Motor neuron (in vitro differentiated cells): ENCODE measurements at regions not wholly inside any gene's neighbourhood (a gene's known extent, or its start where the extent isn't known, plus 50 kb on each side); places are given as distances from the start of the nearest gene placed in this dataset.
A peak's percentile ranks its signal among the peaks of the same experiment; 100 is the strongest.

Experiments
- ATAC-seq, 8 experiments: fragments of 200-7000 bp; cut with Tn5 transposase; replicated peaks in 6 of 8; 2 replicates each; pipeline ENCODE4 v1.8.0; 2021; ENCODE audit warnings: mild to moderate bottlenecking in 8 of 8, moderate library complexity in 8 of 8
- H3K27ac ChIP-seq, 2 donors: fragments of 250-450 bp; sonication (Bioruptor Pico); 2 replicates each; pipeline ENCODE4 v1.9.0; 2021; ENCODE audit warnings: antibody characterized with exemption in 2 of 2, mild to moderate bottlenecking in 2 of 2, moderate library complexity in 1 of 2
- H3K4me1 ChIP-seq, 2 donors: fragments of 250-450 bp; sonication (Bioruptor Pico); replicated peaks in 1 of 2; 2 replicates each; pipeline ENCODE4 v1.6.1; 2021; ENCODE audit warnings: antibody characterized with exemption in 2 of 2, mild to moderate bottlenecking in 2 of 2, moderate library complexity in 1 of 2
- H3K4me3 ChIP-seq, 5 donors: fragments of 250-450 bp; sonication (Bioruptor Pico); 2 replicates each; pipeline ENCODE4 v1.9.0; 2021; ENCODE audit warnings: antibody characterized with exemption in 5 of 5, mild to moderate bottlenecking in 5 of 5, moderate library complexity in 4 of 5
- WGBS, 10 experiments: fragments of 450-650 bp; shearing (Covaris generic); methylation state at CpG; one replicate each; pipeline ENCODE4 v1.0.0; 2022; 5-methylcytosine and 5-hydroxymethylcytosine counted together
- in situ Hi-C, 9 experiments: fragments of 400-800 bp; cut with MboI; loops; one replicate each; pipeline ENCODE4 v1.15.0; 2021; ENCODE audit warnings: low sequenced_read_pairs in 9 of 9, low pct_unique_long_range_greater_than_20kb in 2 of 9; ENCODE audit not compliant: unreplicated experiment in 9 of 9

GRCh38 chr5:171700318-171700912 is 85.2 kb upstream of the SMIM23 start:
- 6 to 100% (median 66%) methylated on average over 1 to 2 of the region's 2 CpGs for WGBS, 10 experiments
- Histone ChIP-seq H3K4me1 (peaks cover 0 to 4% of the 10 kb centered on the region in 2 donors), H3K27ac (no peak overlapping the region), H3K4me3 (no peak overlapping the region)
- in situ Hi-C loops = no loop called here
- peak in 1 of 8 experiments; percentile 41 for ATAC-seq

- Histone ChIP-seq H3K4me1 (peaks cover 0 to 4% of the 10 kb centered on the region in 2 donors), H3K4me3 (no peak overlapping the region), H3K27ac (no peak overlapping the region)
- in situ Hi-C loops = no loop called here
- WGBS, 10 experiments = 74 to 100% (median 84%) methylated on average over 2 to 9 of the region's 10 CpGs; no CpG with 5 or more reads in 4 of the 10 experiments
- peak in 2 of 8 experiments; percentile 21 to 52 for ATAC-seq
Measured at GRCh38 chr5:171701100-171701541, 84.5 kb upstream of the SMIM23 start.

- WGBS, 10 experiments = 40 to 100% (median 76%) methylated on average over 2 to 10 of the region's 13 CpGs; no CpG with 5 or more reads in 2 of the 10 experiments
- in situ Hi-C loops = no loop called here
- H3K4me1 ChIP-seq = peaks cover 0 to 4% of the 10 kb centered on the region in 2 donors
- H3K4me3 ChIP-seq = no peak overlapping the region
- H3K27ac ChIP-seq = no peak overlapping the region
- ATAC-seq = peak in 1 of 8 experiments; percentile 52
Measured at GRCh38 chr5:171702135-171702770, 83.4 kb upstream of the SMIM23 start.

GRCh38 chr5:171703146-171703545 is 82.5 kb upstream of the SMIM23 start:
- 43 to 100% (median 91%) methylated on average over 1 to 9 of the region's 11 CpGs; no CpG with 5 or more reads in 5 of the 10 experiments for WGBS, 10 experiments
- ATAC-seq = no peak
- Histone ChIP-seq H3K4me3 (no peak overlapping the region), H3K27ac (no peak overlapping the region), H3K4me1 (peaks cover 0 to 4% of the 10 kb centered on the region in 2 donors)
- in situ Hi-C loops = no loop called here

- 68 to 100% methylated on average over 2 of the region's 6 CpGs; no CpG with 5 or more reads in 8 of the 10 experiments for whole genome bisulfite sequencing, 10 experiments
- peaks cover 2 to 6% of the 10 kb centered on the region in 2 donors for H3K4me1 ChIP-seq
- no peak overlapping the region for H3K4me3 ChIP-seq
- no peak overlapping the region for H3K27ac ChIP-seq
- ATAC-seq = no peak
- in situ Hi-C loops = no loop called here
Measured at GRCh38 chr5:171705036-171705435, 80.6 kb upstream of the SMIM23 start.

GRCh38 chr5:171705830-171706468 is 79.7 kb upstream of the SMIM23 start:
- H3K27ac ChIP-seq = no peak overlapping the region
- no peak overlapping the region for H3K4me3 ChIP-seq
- 40 to 100% (median 68%) methylated on average over 1 to 7 of the region's 7 CpGs; no CpG with 5 or more reads in 1 of the 10 experiments for WGBS, 10 experiments
- in situ Hi-C loops = no loop called here
- H3K4me1 ChIP-seq = peaks cover 9 to 11% of the 10 kb centered on the region in 2 donors
- peak in 2 of 8 experiments; percentile 28 to 78 for ATAC-seq

GRCh38 chr5:171706736-171707441 is 78.7 kb upstream of the SMIM23 start:
- ATAC-seq = no peak
- Histone ChIP-seq H3K4me1 (peaks cover 11 to 15% of the 10 kb centered on the region in 2 donors), H3K4me3 (no peak overlapping the region), H3K27ac (no peak overlapping the region)
- WGBS, 10 experiments = 40 to 100% methylated on average over 2 of the region's 2 CpGs; no CpG with 5 or more reads in 8 of the 10 experiments
- in situ Hi-C loops = no loop called here

GRCh38 chr5:171707442-171707792 is 78.2 kb upstream of the SMIM23 start:
- no peak overlapping the region for H3K27ac ChIP-seq
- H3K4me1 ChIP-seq = peaks cover 11 to 15% of the 10 kb centered on the region in 2 donors
- H3K4me3 ChIP-seq = no peak overlapping the region
- in situ Hi-C loops = no loop called here
- peak in 1 of 8 experiments; percentile 38 for ATAC-seq
- 20 to 80% (median 69%) methylated on average over 1 of the region's 1 CpG; no CpG with 5 or more reads in 6 of the 10 experiments for WGBS, 10 experiments

- in situ Hi-C loops = no loop called here
- peaks cover 11 to 15% of the 10 kb centered on the region in 2 donors for H3K4me1 ChIP-seq
- H3K4me3 ChIP-seq = no peak overlapping the region
- H3K27ac ChIP-seq = peak overlapping the region in 1 of 2 donors; percentile 9
- peak in 5 of 8 experiments; percentile 95 to 98 (median 97) for ATAC-seq
- 54 to 90% (median 67%) methylated on average over 1 to 4 of the region's 5 CpGs; no CpG with 5 or more reads in 2 of the 10 experiments for WGBS, 10 experiments
Measured at GRCh38 chr5:171709930-171710329, 75.7 kb upstream of the SMIM23 start.

GRCh38 chr5:171710451-171711024 is 75.1 kb upstream of the SMIM23 start:
- 51 to 90% (median 84%) methylated on average over 2 to 5 of the region's 5 CpGs; no CpG with 5 or more reads in 1 of the 10 experiments for WGBS, 10 experiments
- peak in 5 of 8 experiments; percentile 14 to 40 (median 25) for ATAC-seq
- in situ Hi-C loops = no loop called here
- no peak overlapping the region for H3K4me3 ChIP-seq
- H3K27ac ChIP-seq = peak overlapping the region; percentile 9 to 33
- H3K4me1 ChIP-seq = peaks cover 11 to 15% of the 10 kb centered on the region in 2 donors

GRCh38 chr5:171711571-171711970 is 74.0 kb upstream of the SMIM23 start:
- in situ Hi-C loops = no loop called here
- Histone ChIP-seq H3K4me1 (peaks cover 11 to 15% of the 10 kb centered on the region in 2 donors), H3K4me3 (no peak overlapping the region), H3K27ac (no peak overlapping the region)
- ATAC-seq = peak in 6 of 8 experiments; percentile 9 to 56 (median 29)
- 17 to 100% (median 50%) methylated on average over 1 to 5 of the region's 6 CpGs; no CpG with 5 or more reads in 1 of the 10 experiments for WGBS, 10 experiments

- Histone ChIP-seq H3K4me1 (peaks cover 11 to 15% of the 10 kb centered on the region in 2 donors), H3K4me3 (no peak overlapping the region), H3K27ac (no peak overlapping the region)
- in situ Hi-C loops = no loop called here
- ATAC-seq = no peak
- 17 to 100% (median 75%) methylated on average over 1 to 4 of the region's 4 CpGs; no CpG with 5 or more reads in 2 of the 10 experiments for WGBS, 10 experiments
Measured at GRCh38 chr5:171712616-171713015, 73.0 kb upstream of the SMIM23 start.
